GDM1 (cell line): ENCODE measurements at regions not wholly inside any gene's neighbourhood (a gene's known extent, or its start where the extent isn't known, plus 50 kb on each side); places are given as distances from the start of the nearest gene placed in this dataset.

ENCODE experiments used
- DNase-seq: peaks from one replicate; lab custom pipeline; 2025; lab: John Stamatoyannopoulos, UW

- peak; percentile 2 for DNase-seq
Measured at GRCh38 chr4:24419181-24420034, 164.9 kb downstream of the DHX15 start.

- DNase-seq, result no peak
Measured at GRCh38 chr4:24417206-24417605, 167.1 kb downstream of the DHX15 start.

GRCh38 chr4:24416293-24416692, 168.1 kb downstream of the DHX15 start:
- no peak for DNase-seq

- DNase-seq, result no peak
Measured at GRCh38 chr4:24413311-24413784, 171.0 kb downstream of the DHX15 start.

GRCh38 chr4:24411806-24412205, 172.5 kb downstream of the DHX15 start:
- DNase-seq, result no peak

- DNase-seq, result no peak
Measured at GRCh38 chr4:24411299-24411698, 173.1 kb downstream of the DHX15 start.

GRCh38 chr4:24408640-24409039, 175.7 kb downstream of the DHX15 start:
- no peak for DNase-seq

GRCh38 chr4:24405926-24406325, 178.4 kb downstream of the DHX15 start:
- no peak for DNase-seq

- DNase-seq, result no peak
Measured at GRCh38 chr4:24405341-24405740, 179.0 kb downstream of the DHX15 start.

- no peak for DNase-seq
Measured at GRCh38 chr4:24404281-24404680, 180.1 kb downstream of the DHX15 start.

- no peak for DNase-seq
Measured at GRCh38 chr4:24403265-24403664, 181.1 kb downstream of the DHX15 start.

GRCh38 chr4:24400537-24400936, 183.8 kb downstream of the DHX15 start:
- no peak for DNase-seq

GRCh38 chr4:24396988-24397387, 187.4 kb downstream of the DHX15 start:
- DNase-seq, result no peak

GRCh38 chr4:24395937-24396336, 188.4 kb downstream of the DHX15 start:
- DNase-seq, result no peak

GRCh38 chr4:24394041-24394440, 190.3 kb downstream of the DHX15 start:
- DNase-seq, result no peak

- no peak for DNase-seq
Measured at GRCh38 chr4:24392613-24393012, 191.7 kb downstream of the DHX15 start.

- no peak for DNase-seq
Measured at GRCh38 chr4:24382381-24382780, 202.0 kb downstream of the DHX15 start.

- no peak for DNase-seq
Measured at GRCh38 chr4:24380957-24381665, 203.2 kb downstream of the DHX15 start.

- DNase-seq, result no peak
Measured at GRCh38 chr4:24373704-24374103, 210.7 kb downstream of the DHX15 start.

GRCh38 chr4:24372881-24373280, 211.5 kb downstream of the DHX15 start:
- DNase-seq, result no peak

- no peak for DNase-seq
Measured at GRCh38 chr4:24372341-24372740, 212.0 kb downstream of the DHX15 start.

GRCh38 chr4:24370421-24370820, 213.9 kb downstream of the DHX15 start:
- no peak for DNase-seq

- no peak for DNase-seq
Measured at GRCh38 chr4:24369507-24370029, 214.8 kb downstream of the DHX15 start.
